Brain microvascular endothelial cell (primary cell): ENCODE measurements at regions not wholly inside any gene's neighbourhood (a gene's known extent, or its start where the extent isn't known, plus 50 kb on each side); places are given as distances from the start of the nearest gene placed in this dataset.

Source experiments
- DNase-seq: peaks from one replicate; pipeline ENCODE4 v3.0.0-alpha.2; 2020
- H3K27ac ChIP-seq: fragments of 250-450 bp; sonication (Bioruptor Pico); 2 replicates; pipeline ENCODE4 v1.5.1; 2020; ENCODE audit warnings: mild to moderate bottlenecking, moderate library complexity
- H3K27me3 ChIP-seq: fragments of 250-450 bp; sonication (Bioruptor Pico); replicated peaks from 2 replicates; pipeline ENCODE4 v1.5.1; 2020; ENCODE audit warnings: mild to moderate bottlenecking
- H3K36me3 ChIP-seq: fragments of 250-450 bp; sonication (Bioruptor Pico); replicated peaks from 2 replicates; pipeline ENCODE4 v1.5.1; 2020; ENCODE audit warnings: mild to moderate bottlenecking
- H3K4me3 ChIP-seq: 2 replicates; pipeline ENCODE4 v1.5.1; 2011; ENCODE audit warnings: low read depth, mild to moderate bottlenecking, control low read depth, low read length, moderate library complexity
- CTCF ChIP-seq: IDR thresholded peaks from 2 replicates; pipeline ENCODE4 v1.5.1; 2011; ENCODE audit warnings: low read depth, mild to moderate bottlenecking, moderate library complexity, low read length, control low read depth, inconsistent platforms; ENCODE audit errors: missing control alignments
- in situ Hi-C: cut with HindIII; loops from 2 replicates; pipeline ENCODE4 v1.10.0; 2017; ENCODE audit warnings: low sequenced_read_pairs, low pct_ligation_motif_present

- Histone ChIP-seq H3K36me3 (no peaks in the 10 kb centered on the region), H3K27me3 (no peaks in the 10 kb centered on the region), H3K27ac (no peak overlapping the region), H3K4me3 (no peak overlapping the region)
- no peak for TF ChIP-seq CTCF
- DNase-seq: no peak
- in situ Hi-C loops: no loop called here
These were observed 73.6 kb downstream of the BMP2 start for GRCh38 chr20:6841128-6841527.

- in situ Hi-C loops: no loop called here
These were observed 77.7 kb downstream of the BMP2 start for GRCh38 chr20:6845141-6845540.

GRCh38 chr20:6848041-6848440, 80.6 kb downstream of the BMP2 start:
- in situ Hi-C loops: no loop called here
- Histone ChIP-seq H3K27ac (no peak overlapping the region), H3K27me3 (no peaks in the 10 kb centered on the region), H3K4me3 (no peak overlapping the region), H3K36me3 (no peaks in the 10 kb centered on the region)
- DNase-seq: no peak
- TF ChIP-seq CTCF: no peak

More at GRCh38 chr20:6845141-6845540, 77.7 kb downstream of the BMP2 start:
- TF ChIP-seq CTCF: no peak
- no peak for DNase-seq
- no peak overlapping the region for H3K27ac ChIP-seq
- no peaks in the 10 kb centered on the region for H3K27me3 ChIP-seq
- no peaks in the 10 kb centered on the region for H3K36me3 ChIP-seq
- H3K4me3 ChIP-seq: no peak overlapping the region

GRCh38 chr20:6848992-6849391, 81.5 kb downstream of the BMP2 start:
- Histone ChIP-seq H3K27me3 (no peaks in the 10 kb centered on the region), H3K27ac (no peak overlapping the region), H3K36me3 (no peaks in the 10 kb centered on the region), H3K4me3 (no peak overlapping the region)
- in situ Hi-C loops: no loop called here
- no peak for DNase-seq
- TF ChIP-seq CTCF: no peak

- Histone ChIP-seq H3K36me3 (no peaks in the 10 kb centered on the region), H3K27ac (no peak overlapping the region), H3K27me3 (no peaks in the 10 kb centered on the region), H3K4me3 (no peak overlapping the region)
- TF ChIP-seq CTCF: no peak
- in situ Hi-C loops: no loop called here
- no peak for DNase-seq
These were observed 83.7 kb downstream of the BMP2 start for GRCh38 chr20:6851136-6851535.

GRCh38 chr20:6852478-6852877, 85.0 kb downstream of the BMP2 start:
- DNase-seq: no peak
- Histone ChIP-seq H3K27me3 (no peaks in the 10 kb centered on the region), H3K27ac (no peak overlapping the region), H3K4me3 (no peak overlapping the region), H3K36me3 (no peaks in the 10 kb centered on the region)
- no peak for TF ChIP-seq CTCF
- in situ Hi-C loops: no loop called here
